Gastroesophageal sphincter (tissue), 4 donors: ENCODE measurements at regions not wholly inside any gene's neighbourhood (a gene's known extent, or its start where the extent isn't known, plus 50 kb on each side); places are given as distances from the start of the nearest gene placed in this dataset.

Experiments used
- ATAC-seq: fragments of 150-250 bp; one replicate; pipeline ENCODE4 v1.9.1; 2016; ENCODE audit warnings: mild to moderate bottlenecking, moderate library complexity
- H3K27ac ChIP-seq, 4 donors: fragments of 200-600 bp; sonication (generic) in 3 of 4; 1 replicate in 3 of 4; 2 replicates in 1 of 4; pipeline ENCODE4 v1.5.1; 2016 to 2019
- H3K27me3 ChIP-seq: fragments of 200-600 bp; sonication (generic); one replicate; pipeline ENCODE4 v1.5.1; 2019
- H3K36me3 ChIP-seq, 2 donors: fragments of 200-600 bp; sonication (generic); one replicate each; pipeline ENCODE4 v1.5.1; 2019; ENCODE audit warnings: control low read depth in 1 of 2
- H3K4me1 ChIP-seq, 3 donors: fragments of 200-600 bp; sonication (generic); 1 replicate in 2 of 3; 2 replicates in 1 of 3; pipeline ENCODE4 v1.5.1; 2016 to 2019; ENCODE audit warnings: control low read depth in 2 of 3
- H3K4me3 ChIP-seq, 2 donors: fragments of 200-600 bp; sonication (generic); one replicate each; pipeline ENCODE4 v1.5.1; 2019; ENCODE audit warnings: mild to moderate bottlenecking in 1 of 2, moderate library complexity in 1 of 2
- H3K9me3 ChIP-seq, 3 donors: fragments of 200-600 bp; sonication (generic); one replicate each; pipeline ENCODE4 v1.5.1; 2017 to 2019; ENCODE audit warnings: control low read depth in 2 of 3
- CTCF ChIP-seq, 4 experiments: fragments of 200-600 bp in 2 of 4; fragments of 450-650 bp in 2 of 4; sonication (generic) in 1 of 4; IDR thresholded peaks; one replicate each; pipeline ENCODE4 v1.5.1; 2017 to 2019; ENCODE audit warnings: antibody characterized with exemption in 4 of 4, mild to moderate bottlenecking in 2 of 4, moderate library complexity in 2 of 4
- EP300 ChIP-seq: sonication (generic); formaldehyde crosslinking; IDR thresholded peaks from one replicate; pipeline ENCODE4 v1.6.1; 2017; ENCODE audit warnings: antibody characterized with exemption, mild to moderate bottlenecking
- POLR2A ChIP-seq, 2 donors: fragments of 450-650 bp; IDR thresholded peaks; one replicate each; pipeline ENCODE4 v1.6.1; 2017; ENCODE audit warnings: antibody characterized with exemption in 2 of 2, mild to moderate bottlenecking in 2 of 2, moderate library complexity in 1 of 2
- POLR2AphosphoS5 ChIP-seq: sonication (generic); formaldehyde crosslinking; IDR thresholded peaks from one replicate; pipeline ENCODE4 v1.6.1; 2017; ENCODE audit warnings: antibody characterized with exemption
- WGBS, 2 donors: methylation state at CpG; one replicate each; pipeline ENCODE4 v1.1.5; 2018; ENCODE audit warnings: low coverage in 1 of 2; 5-methylcytosine and 5-hydroxymethylcytosine counted together

DNA sequence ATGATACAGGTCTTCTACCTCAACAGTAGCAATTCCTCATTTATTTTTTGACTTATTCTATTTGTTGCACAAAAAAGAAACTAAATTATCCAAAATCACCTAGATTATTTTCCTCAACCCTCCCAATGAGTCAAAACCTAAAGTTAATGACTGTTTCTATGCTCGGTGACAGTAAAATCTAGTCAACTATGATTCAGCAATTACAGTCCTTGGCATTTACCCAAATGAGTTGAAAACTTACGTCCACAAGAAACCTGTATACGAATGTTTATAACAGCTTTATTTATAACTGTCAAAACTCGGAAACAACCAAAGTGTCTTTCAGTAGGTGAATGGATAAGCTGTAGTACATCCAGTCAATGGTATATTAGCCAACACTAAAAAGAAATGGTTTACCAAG is 439.3 kb downstream of the CBLN2 start:
- TF ChIP-seq CTCF (IDR thresholded peaks at IDR 0.05) = no peak
- no peak for TF ChIP-seq EP300
- TF ChIP-seq POLR2AphosphoS5 = no peak
- TF ChIP-seq POLR2A (IDR thresholded peaks at IDR 0.05) = no peak
- Histone ChIP-seq H3K27ac (no peak overlapping the region), H3K4me1 (no peaks in the 10 kb centered on the region), H3K9me3 (no peaks in the 10 kb centered on the region), H3K4me3 (no peak overlapping the region), H3K27me3 (no peaks in the 10 kb centered on the region), H3K36me3 (no peaks in the 10 kb centered on the region)
- ATAC-seq = no peak
- 60 to 64% methylated on average over 4 of the region's 4 CpGs for WGBS, 2 donors

DNA sequence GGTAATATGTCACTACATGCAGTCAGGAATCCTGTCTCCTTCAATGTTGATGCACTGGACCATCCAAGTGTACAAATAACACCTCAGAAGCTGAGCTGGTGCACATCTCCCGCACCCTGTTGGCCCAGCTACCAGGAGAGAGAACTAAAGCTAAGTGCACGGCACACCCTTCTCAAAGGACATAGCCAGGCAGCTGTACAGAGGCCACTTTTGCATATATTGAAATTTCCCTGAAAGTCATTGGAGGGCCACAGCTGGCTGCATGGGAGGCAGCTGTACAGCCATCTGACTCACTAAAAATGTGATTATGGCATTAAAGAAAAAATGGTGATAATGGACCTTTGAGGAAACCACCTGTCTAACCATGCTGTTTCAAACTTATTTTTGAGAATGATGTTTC is 441.7 kb downstream of the CBLN2 start:
- TF ChIP-seq POLR2AphosphoS5 (no peak), POLR2A (IDR thresholded peaks at IDR 0.05) (no peak), CTCF (IDR thresholded peaks at IDR 0.05) (no peak), EP300 (no peak)
- Histone ChIP-seq H3K4me1 (no peaks in the 10 kb centered on the region), H3K27ac (no peak overlapping the region), H3K4me3 (no peak overlapping the region), H3K9me3 (no peaks in the 10 kb centered on the region), H3K36me3 (no peaks in the 10 kb centered on the region), H3K27me3 (no peaks in the 10 kb centered on the region)
- no peak for ATAC-seq
- WGBS, 2 donors = 67 to 70% methylated on average over 1 to 2 of the region's 2 CpGs

DNA sequence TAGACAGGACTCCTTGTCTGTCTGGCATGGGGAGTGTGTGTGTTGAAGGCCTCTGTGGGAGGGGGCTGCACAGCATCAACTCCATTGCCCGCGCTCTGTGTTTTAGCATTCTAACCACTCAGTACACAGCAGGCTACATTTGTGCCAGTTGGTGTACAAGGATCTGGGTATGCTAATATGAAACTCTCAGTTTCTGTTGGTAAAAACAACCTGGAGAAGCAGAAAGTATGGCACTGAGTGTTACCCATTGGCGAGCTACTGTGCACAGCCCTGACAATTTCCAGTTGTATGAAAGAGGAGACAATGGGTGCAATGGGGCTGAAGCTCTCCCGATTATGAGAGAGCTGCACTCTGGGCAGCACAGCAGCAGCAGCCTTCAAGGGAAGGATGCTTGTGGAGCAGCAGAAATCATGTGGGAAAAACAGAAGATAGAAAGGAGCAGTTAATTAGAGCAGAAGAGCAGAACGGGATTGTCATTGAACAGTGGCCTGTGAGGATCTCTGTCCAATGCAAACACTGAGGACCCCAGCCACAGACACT is 443.6 kb downstream of the CBLN2 start:
- no peaks in the 10 kb centered on the region for H3K27me3 ChIP-seq
- TF ChIP-seq POLR2A (IDR thresholded peaks at IDR 0.05) (no peak), CTCF (IDR thresholded peaks at IDR 0.05) (no peak), EP300 (no peak), POLR2AphosphoS5 (no peak)
- no peaks in the 10 kb centered on the region for H3K9me3 ChIP-seq
- 70 to 81% methylated on average over 4 to 5 of the region's 5 CpGs for WGBS, 2 donors
- H3K27ac ChIP-seq = no peak overlapping the region
- H3K36me3 ChIP-seq = no peaks in the 10 kb centered on the region
- H3K4me3 ChIP-seq = no peak overlapping the region
- H3K4me1 ChIP-seq = no peaks in the 10 kb centered on the region
- ATAC-seq = no peak

DNA sequence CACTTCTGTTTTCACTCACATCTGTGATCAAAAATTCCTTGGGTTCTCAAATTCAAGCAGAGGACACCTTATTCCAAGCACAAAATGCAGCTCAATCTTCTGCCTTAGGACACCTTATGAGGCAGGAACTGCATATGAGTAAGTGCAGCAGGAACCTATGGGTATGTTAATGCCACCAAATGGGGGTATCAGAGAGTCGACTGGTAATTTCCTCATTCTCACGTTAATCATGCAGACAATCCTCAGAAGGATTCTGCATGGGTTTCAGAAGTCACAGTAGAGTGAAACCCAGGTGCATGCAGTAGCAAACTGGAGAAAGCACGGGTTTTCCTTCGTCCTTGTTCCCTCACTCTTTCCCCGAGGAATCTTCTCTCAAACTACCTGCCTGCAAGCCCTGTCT is 452.8 kb downstream of the CBLN2 start:
- ATAC-seq = no peak
- Histone ChIP-seq H3K4me3 (no peak overlapping the region), H3K27me3 (no peaks in the 10 kb centered on the region), H3K27ac (no peak overlapping the region), H3K9me3 (no peaks in the 10 kb centered on the region), H3K36me3 (no peaks in the 10 kb centered on the region), H3K4me1 (no peaks in the 10 kb centered on the region)
- TF ChIP-seq POLR2A (IDR thresholded peaks at IDR 0.05) (no peak), EP300 (no peak)
- WGBS, 2 donors = 25 to 34% methylated on average over 5 of the region's 5 CpGs

GRCh38 chr18:72089432-72089831 is 454.7 kb downstream of the CBLN2 start:
- TF ChIP-seq POLR2A (IDR thresholded peaks at IDR 0.05) = no peak
- H3K27me3 ChIP-seq = no peaks in the 10 kb centered on the region
- no peaks in the 10 kb centered on the region for H3K4me1 ChIP-seq
- no peak for ATAC-seq
- no peaks in the 10 kb centered on the region for H3K36me3 ChIP-seq
- H3K27ac ChIP-seq = no peak overlapping the region
- no peaks in the 10 kb centered on the region for H3K9me3 ChIP-seq
- no peak overlapping the region for H3K4me3 ChIP-seq
- 63 to 73% methylated on average over 3 of the region's 3 CpGs for WGBS, 2 donors

DNA sequence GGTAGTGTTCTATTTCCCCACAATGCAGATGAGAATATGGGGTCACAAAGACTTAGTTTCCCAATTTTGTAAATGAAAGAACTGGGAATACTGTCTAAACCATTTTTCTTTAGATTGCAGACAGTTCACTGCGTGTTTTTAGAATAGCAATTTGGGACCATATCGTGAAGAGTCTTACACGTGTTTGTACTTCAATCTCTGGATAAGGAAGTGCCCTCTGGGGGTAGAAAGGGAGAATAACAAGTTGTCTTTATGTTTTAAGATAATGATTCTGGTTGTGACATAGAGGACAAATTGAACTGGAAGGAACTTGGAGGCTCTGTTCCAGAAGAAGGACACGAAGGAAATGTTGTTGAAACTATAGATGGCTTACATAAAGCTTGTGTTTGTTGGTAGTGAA is 457.7 kb downstream of the CBLN2 start:
- H3K4me3 ChIP-seq = no peak overlapping the region
- H3K27me3 ChIP-seq = no peaks in the 10 kb centered on the region
- no peak for ATAC-seq
- WGBS, 2 donors = 14 to 40% methylated on average over 2 to 4 of the region's 4 CpGs
- no peak for TF ChIP-seq POLR2AphosphoS5
- TF ChIP-seq CTCF (IDR thresholded peaks at IDR 0.05) = no peak
- no peak for TF ChIP-seq EP300
- TF ChIP-seq POLR2A (IDR thresholded peaks at IDR 0.05) = no peak
- no peak overlapping the region for H3K27ac ChIP-seq
- H3K9me3 ChIP-seq = no peaks in the 10 kb centered on the region
- H3K36me3 ChIP-seq = no peaks in the 10 kb centered on the region
- no peaks in the 10 kb centered on the region for H3K4me1 ChIP-seq
